HFF-Myc (cell line): ENCODE measurements at regions not wholly inside any gene's neighbourhood (a gene's known extent, or its start where the extent isn't known, plus 50 kb on each side); places are given as distances from the start of the nearest gene placed in this dataset.

Source experiments
- DNase-seq: peaks from one replicate; pipeline ENCODE4 v3.0.0-alpha.2; 2011; ENCODE audit warnings: low read depth; ENCODE audit errors: extremely low read depth
- H3K4me3 ChIP-seq: replicated peaks from 2 replicates; pipeline ENCODE4 v1.5.1; 2011; ENCODE audit warnings: low read depth, mild to moderate bottlenecking, control low read depth, low read length
- TF ChIP-seq, protein P1 (sequence below): IDR thresholded peaks from 2 replicates; pipeline ENCODE4 v1.5.1; 2012; ENCODE audit warnings: mild to moderate bottlenecking, low read depth, low read length, control low read depth; ENCODE audit errors: missing control alignments

DNA sequence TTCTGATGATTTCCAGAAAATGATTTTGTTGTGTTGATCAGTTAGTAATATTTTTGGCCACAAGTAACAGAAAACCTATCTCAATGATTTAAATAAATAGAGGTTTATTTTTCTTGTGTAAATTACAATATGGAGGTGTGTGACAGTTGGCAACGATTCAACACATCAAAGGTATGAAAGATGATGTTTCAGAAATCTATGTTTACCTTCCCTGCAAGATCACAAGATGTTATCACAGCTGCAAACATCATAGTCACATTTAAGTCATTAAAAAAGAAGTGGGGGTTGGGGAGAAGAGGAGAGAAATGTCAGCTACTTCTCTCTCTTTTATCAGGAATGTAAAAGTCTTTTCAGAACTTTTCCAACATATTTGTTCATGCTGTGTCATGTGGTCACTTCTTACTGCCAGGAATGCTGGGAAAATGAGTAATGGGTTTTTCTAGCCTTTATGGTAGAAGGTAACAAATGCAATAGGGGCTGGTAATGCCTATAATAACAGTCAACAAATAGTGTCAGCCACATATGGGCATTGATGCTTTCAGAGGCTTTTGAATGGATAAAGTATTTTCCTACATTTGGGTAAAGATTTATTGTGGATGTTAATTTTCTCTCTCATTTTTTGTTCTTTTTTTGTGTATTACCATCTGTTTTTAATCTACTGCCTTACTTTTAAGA, 742.7 kb downstream of the TLE1 start:
- no peak for DNase-seq
- H3K4me3 ChIP-seq, result no peak overlapping the region
- TF ChIP-seq, protein P1, sequence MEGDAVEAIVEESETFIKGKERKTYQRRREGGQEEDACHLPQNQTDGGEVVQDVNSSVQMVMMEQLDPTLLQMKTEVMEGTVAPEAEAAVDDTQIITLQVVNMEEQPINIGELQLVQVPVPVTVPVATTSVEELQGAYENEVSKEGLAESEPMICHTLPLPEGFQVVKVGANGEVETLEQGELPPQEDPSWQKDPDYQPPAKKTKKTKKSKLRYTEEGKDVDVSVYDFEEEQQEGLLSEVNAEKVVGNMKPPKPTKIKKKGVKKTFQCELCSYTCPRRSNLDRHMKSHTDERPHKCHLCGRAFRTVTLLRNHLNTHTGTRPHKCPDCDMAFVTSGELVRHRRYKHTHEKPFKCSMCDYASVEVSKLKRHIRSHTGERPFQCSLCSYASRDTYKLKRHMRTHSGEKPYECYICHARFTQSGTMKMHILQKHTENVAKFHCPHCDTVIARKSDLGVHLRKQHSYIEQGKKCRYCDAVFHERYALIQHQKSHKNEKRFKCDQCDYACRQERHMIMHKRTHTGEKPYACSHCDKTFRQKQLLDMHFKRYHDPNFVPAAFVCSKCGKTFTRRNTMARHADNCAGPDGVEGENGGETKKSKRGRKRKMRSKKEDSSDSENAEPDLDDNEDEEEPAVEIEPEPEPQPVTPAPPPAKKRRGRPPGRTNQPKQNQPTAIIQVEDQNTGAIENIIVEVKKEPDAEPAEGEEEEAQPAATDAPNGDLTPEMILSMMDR, result no peak

DNA sequence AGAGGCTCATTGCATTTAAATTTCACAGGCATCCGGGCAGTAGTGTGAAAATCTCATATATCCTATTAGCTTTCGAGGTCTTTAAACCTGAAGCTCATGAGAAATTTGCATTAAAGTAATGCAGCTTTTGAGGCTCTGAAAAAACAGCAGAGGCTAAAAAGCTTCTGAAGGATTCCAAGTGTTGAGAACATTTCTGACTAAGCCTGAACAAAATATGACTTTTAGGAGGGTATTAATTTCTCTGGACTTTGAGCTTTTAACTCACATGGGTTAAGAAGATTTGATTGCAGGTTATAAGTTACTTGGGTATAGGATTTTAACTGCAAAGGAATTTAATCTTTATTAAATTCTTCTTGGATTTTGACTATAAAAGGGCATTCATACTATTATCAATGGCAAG, 743.9 kb downstream of the TLE1 start:
- H3K4me3 ChIP-seq, result no peak overlapping the region
- no peak for DNase-seq
- TF ChIP-seq, protein P1, result no peak

DNA sequence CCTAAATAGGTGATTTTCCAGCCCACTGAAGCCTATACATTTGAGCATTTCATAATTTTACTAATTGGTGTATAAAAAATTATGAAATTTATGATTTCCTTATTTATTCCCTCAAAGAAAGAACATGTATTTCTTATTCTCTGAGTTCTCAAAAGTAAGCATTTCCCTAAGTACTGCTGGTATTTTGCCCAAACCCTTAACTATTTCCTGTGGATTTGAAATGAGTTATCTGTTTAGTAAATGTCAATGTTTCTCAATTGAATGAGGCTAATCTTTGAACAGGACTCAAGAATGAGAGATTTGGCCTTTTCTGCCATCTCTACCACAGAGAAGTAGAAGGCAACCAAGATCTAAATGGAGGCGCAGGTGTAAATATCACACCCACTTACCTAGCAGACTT, 751.7 kb downstream of the TLE1 start:
- TF ChIP-seq, protein P1, result no peak
- no peak for DNase-seq
- H3K4me3 ChIP-seq, result no peak overlapping the region

DNA sequence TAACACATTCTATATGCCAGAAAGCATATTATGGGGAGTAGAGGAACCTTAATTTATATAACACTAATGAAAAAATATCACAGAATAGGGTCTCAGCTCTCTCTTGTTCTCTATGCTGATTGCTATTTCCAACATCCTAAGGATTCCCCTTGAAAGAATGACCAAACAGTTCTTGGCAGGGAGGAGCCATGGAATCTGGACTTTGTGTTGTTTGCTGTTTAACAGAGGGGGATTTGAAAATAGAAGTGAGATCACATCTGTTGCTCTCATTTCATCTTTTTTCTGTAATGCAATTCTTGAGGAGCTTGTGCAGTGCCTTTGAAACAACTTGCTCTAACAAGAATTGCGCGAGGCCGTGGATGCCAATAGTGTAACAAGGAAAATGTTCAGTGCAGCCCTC, 755.3 kb downstream of the TLE1 start:
- TF ChIP-seq, protein P1, result no peak
- no peak overlapping the region for H3K4me3 ChIP-seq
- no peak for DNase-seq

DNA sequence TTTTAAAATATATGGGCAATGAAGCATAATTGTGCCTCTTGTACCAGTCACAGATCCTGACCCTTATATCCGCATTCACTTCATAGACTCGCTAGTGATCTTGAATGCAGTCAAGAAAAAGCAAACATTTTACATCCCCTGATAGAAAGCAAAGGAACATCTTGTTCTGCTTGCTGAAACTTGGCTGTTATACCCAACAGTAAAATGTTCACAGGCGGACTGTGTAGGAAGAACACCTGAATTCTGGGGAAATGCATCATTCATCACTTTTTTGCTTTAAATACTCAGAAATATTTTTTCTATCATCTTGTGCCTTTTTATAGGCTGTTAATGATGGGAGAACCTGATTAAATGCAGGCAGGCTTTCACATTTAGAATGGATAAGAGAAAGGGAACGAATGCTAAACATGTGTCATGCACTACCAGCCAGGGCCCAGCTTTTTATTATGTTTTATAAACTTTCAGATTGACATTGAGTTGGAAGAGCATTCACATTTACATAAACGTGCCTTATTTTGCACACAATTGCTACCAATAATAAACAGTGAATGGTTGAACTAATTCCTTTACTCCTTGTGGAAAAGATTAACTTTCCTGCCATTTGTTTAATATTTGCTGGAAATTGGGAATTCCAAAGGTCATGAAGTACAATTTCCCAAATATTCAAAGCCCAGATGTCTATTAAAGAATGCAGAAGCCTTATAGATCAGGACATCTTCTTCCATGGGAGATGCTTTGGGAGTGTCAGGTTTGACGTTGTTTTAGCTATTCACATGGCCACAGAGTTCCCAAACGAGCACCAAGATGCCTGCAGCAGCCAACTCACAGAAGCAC, 756.2 kb downstream of the TLE1 start:
- H3K4me3 ChIP-seq, result no peak overlapping the region
- TF ChIP-seq, protein P1, result no peak
- no peak for DNase-seq

DNA sequence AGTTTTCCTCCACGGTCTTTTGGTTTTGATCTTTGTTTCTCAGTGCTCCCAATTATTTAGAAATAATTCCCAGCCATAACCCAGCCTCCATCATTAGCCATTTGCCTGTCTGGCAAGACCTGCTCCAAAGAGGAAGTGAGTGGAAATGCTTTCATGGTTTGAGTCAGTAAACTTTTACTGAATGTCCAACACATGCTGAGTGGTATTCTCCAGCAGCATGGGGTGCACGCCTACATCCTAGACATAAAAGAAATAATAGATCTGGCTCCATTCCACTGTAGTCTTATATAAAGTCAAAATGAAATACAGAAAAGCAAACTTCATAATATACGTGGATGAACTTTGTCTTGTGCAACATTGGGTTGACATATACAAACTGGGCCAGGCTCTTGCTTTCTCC, 757.2 kb downstream of the TLE1 start:
- TF ChIP-seq, protein P1, result no peak
- no peak overlapping the region for H3K4me3 ChIP-seq
- DNase-seq, result no peak
